ACHN (cell line): ENCODE measurements at regions not wholly inside any gene's neighbourhood (a gene's known extent, or its start where the extent isn't known, plus 50 kb on each side); places are given as distances from the start of the nearest gene placed in this dataset.

ENCODE experiments used
- DNase-seq: peaks from one replicate; pipeline ENCODE4 v3.0.0-alpha.2; 2015
- in situ Hi-C: cut with HindIII; loops from 2 replicates; pipeline ENCODE4 v1.10.0; 2017; ENCODE audit warnings: low sequenced_read_pairs, low pct_ligation_motif_present, low pct_unique_long_range_greater_than_20kb

GRCh38 chr6:125526007-125526720 is 223.3 kb upstream of the HEY2 start:
- in situ Hi-C loops = no loop called here
- no peak for DNase-seq

GRCh38 chr6:125528621-125529041 is 220.8 kb upstream of the HEY2 start:
- in situ Hi-C loops = no loop called here
- no peak for DNase-seq

- no peak for DNase-seq
- in situ Hi-C loops = no loop called here
Observed at GRCh38 chr6:125529061-125529460, 220.4 kb upstream of the HEY2 start.

GRCh38 chr6:125533710-125534397 is 215.6 kb upstream of the HEY2 start:
- in situ Hi-C loops = no loop called here
- no peak for DNase-seq

DNA sequence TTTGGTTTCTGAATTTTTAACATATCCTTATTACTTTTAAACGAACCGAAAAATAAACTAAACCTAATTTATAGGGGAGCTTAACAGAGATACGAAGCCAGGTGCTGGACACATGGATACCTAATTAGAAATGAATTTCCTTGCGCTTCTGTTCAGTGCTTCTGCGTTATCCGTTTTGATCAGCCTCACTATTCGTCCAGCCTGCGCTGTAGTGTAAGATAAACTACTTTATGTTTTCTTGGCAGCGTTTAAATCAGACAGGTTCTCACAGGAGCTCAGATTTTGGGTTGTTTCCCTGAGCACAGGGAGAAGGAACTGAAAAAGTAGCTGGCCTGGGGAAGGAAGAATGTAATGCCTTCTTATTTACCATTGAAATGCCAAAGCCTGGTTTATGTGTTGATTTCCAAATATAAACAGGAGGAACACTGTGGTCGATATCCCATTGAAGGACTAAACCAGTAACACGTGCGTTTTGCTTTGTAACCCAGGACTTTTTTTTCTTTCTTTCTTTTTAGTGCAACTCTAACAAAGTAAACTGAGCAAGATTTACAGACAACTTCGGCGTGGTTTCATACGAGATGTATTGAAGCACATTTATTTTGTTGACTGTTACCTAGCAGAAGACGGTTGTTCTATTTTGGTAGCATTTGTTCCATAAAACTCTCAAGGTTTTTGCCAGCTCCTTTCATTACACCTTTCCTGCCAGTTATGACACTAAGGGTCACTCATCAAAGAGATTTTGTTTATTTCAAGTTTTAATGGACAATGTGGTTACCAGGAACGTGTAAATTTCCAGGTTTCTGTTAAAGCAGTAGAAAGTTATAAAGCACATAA is 214.8 kb upstream of the HEY2 start:
- no peak for DNase-seq
- in situ Hi-C loops = no loop called here

GRCh38 chr6:125537090-125537489 is 212.3 kb upstream of the HEY2 start:
- in situ Hi-C loops = no loop called here
- DNase-seq = no peak

- in situ Hi-C loops = no loop called here
- no peak for DNase-seq
Observed at GRCh38 chr6:125539892-125540291, 209.5 kb upstream of the HEY2 start.

GRCh38 chr6:125544819-125545218 is 204.6 kb upstream of the HEY2 start:
- DNase-seq = no peak
- in situ Hi-C loops = no loop called here

DNA sequence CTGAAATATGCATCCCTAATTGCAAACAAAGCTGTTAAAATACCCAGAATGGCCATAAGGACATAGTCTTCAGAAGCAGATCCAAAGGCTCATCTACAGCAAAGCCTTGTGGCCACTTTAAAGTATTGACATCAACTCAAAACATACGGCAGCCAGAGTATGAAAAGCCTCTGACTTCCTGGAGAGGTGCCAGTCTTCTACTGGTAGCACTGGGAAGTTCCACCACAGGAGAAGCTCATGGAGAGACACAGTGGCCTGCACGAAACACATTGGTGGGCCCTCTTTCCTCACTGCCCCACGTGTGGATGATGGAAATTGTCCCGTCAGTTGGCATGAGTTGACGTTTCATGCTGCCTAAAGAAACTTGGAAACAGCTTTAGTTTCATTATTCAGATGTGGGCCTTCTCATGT is 202.6 kb upstream of the HEY2 start:
- in situ Hi-C loops = no loop called here

GRCh38 chr6:125547381-125547780 is 202.1 kb upstream of the HEY2 start:
- DNase-seq = no peak
- in situ Hi-C loops = no loop called here

More for the DNA sequence above, 202.6 kb upstream of the HEY2 start:
- no peak for DNase-seq

GRCh38 chr6:125549202-125549884 is 200.1 kb upstream of the HEY2 start:
- DNase-seq = no peak
- in situ Hi-C loops = no loop called here

GRCh38 chr6:125550892-125551291 is 198.5 kb upstream of the HEY2 start:
- DNase-seq = no peak

GRCh38 chr6:125552819-125553218 is 196.6 kb upstream of the HEY2 start:
- in situ Hi-C loops = no loop called here

More at GRCh38 chr6:125550892-125551291, 198.5 kb upstream of the HEY2 start:
- in situ Hi-C loops = no loop called here

DNA sequence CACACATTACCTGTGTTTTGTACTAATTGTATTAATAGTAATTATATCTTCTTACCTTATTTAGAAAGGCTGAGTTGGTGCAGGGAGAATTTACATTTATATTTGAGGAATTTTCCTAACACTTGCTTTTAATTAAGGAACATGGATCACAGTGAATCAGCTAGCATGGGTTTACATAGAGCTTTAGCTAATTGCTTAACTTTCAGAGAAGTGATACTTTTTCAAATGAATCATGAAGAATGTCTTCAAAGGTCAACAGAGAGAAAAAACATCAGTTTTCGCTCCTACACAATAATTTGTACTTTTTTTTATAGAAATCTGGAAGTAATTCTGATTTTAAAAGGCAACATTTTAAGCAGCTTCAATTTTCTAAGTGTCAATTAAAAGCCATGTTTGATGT is 195.0 kb upstream of the HEY2 start:
- no peak for DNase-seq
- in situ Hi-C loops = no loop called here

More at GRCh38 chr6:125552819-125553218, 196.6 kb upstream of the HEY2 start:
- no peak for DNase-seq

GRCh38 chr6:125558241-125558843 is 191.1 kb upstream of the HEY2 start:
- DNase-seq = no peak
- in situ Hi-C loops = no loop called here

DNA sequence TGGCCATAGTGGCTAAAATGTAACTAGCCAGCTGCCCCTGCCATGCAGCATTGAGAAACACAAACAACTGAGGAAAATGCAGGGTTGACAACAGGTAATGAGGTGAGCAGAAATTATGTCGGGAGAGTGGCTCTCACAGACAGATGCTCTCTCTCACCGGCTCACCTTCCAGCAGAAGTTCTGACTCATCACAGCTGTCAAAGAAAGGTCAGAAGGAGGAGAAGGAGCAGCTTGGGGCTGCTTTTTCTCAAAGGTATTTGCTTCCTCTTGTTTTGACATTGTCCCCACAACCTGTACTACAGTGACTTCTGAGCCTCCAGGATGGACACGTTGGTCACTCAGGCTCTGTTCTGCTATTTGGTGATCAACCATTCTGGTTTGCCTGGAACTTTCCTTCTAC is 190.5 kb upstream of the HEY2 start:
- DNase-seq = no peak
- in situ Hi-C loops = no loop called here

DNA sequence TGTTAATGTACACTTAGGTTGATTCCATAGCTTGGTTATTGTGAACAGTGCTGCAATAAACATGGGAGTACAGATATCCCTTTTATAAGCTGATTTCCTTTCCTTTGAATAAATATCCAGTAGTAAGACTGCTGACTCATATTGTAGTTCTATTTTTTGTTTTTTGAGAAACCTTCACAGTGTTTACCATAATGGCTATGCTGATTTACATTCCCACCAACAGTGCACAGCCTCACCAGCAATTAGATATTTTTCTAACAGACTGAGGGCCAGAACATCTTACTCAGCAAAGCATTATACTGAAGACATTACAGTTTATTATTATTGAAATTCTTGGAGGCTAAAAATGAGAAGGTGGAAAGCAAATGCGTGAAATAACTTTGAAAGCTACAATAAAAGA is 187.3 kb upstream of the HEY2 start:
- DNase-seq = no peak
- in situ Hi-C loops = no loop called here

DNA sequence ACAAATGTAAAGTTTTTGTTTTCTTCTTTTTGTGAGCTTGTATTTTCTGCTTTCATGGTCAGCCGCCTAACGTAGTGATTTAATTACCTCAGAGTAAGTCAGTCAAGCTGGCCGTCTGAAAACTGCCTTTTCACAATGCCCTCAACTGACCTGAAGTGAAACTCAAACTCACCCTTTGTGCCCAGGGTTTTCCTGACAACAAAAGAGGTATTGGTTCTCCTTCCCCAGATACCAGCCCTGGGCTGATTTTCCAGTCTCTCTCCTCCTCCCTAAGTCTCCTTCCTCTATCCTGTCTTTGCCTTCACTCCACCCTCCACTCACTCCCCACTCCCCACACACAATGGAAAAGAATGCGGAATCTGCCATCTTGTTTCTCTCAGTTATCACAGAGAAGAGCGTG is 184.5 kb upstream of the HEY2 start:
- in situ Hi-C loops = no loop called here

More for the DNA sequence above, 184.5 kb upstream of the HEY2 start:
- no peak for DNase-seq
